Esophagus squamous epithelium (tissue), 5 donors: ENCODE measurements at regions not wholly inside any gene's neighbourhood (a gene's known extent, or its start where the extent isn't known, plus 50 kb on each side); places are given as distances from the start of the nearest gene placed in this dataset.

ENCODE experiments used
- DNase-seq: peaks from one replicate; lab custom pipeline; 2025; lab: John Stamatoyannopoulos, UW
- H3K27ac ChIP-seq, 4 donors: fragments of 200-600 bp; sonication (generic); one replicate each; pipeline ENCODE4 v1.5.1; 2016 to 2019; ENCODE audit warnings: mild to moderate bottlenecking in 1 of 4
- H3K27me3 ChIP-seq, 4 donors: fragments of 200-600 bp; sonication (generic); 1 replicate in 3 of 4; 2 replicates in 1 of 4; pipeline versions ENCODE4 v1.5.1 to v1.6.0; 2017 to 2021; ENCODE audit warnings: antibody characterized with exemption in 1 of 4
- H3K36me3 ChIP-seq, 3 donors: fragments of 200-600 bp; sonication (generic); one replicate each; pipeline ENCODE4 v1.5.1; 2016 to 2019
- H3K4me1 ChIP-seq, 3 donors: fragments of 200-600 bp; sonication (generic); one replicate each; pipeline ENCODE4 v1.5.1; 2017 to 2019
- H3K4me3 ChIP-seq, 4 donors: fragments of 200-600 bp; sonication (generic); 1 replicate in 3 of 4; 2 replicates in 1 of 4; pipeline ENCODE4 v1.5.1; 2016 to 2019; ENCODE audit warnings: mild to moderate bottlenecking in 2 of 4, moderate library complexity in 1 of 4
- H3K9me3 ChIP-seq, 3 donors: fragments of 200-600 bp; sonication (generic); one replicate each; pipeline ENCODE4 v1.5.1; 2016 to 2019
- POLR2A ChIP-seq, 4 donors: fragments of 450-650 bp; IDR thresholded peaks; one replicate each; pipeline ENCODE4 v1.6.1; 2017; ENCODE audit warnings: antibody characterized with exemption in 4 of 4, mild to moderate bottlenecking in 4 of 4, moderate library complexity in 3 of 4
- WGBS, 2 donors: methylation state at CpG; one replicate each; pipeline ENCODE4 v1.1.5; 2018; 5-methylcytosine and 5-hydroxymethylcytosine counted together
- intact Hi-C: fragments of 100-400 bp; cut with DNase I; formaldehyde crosslinking; loops from one replicate; pipeline ENCODE4 v1.15.0; 2022
- TF ChIP-seq, protein P1 (sequence below), 6 experiments: fragments of 450-650 bp in 4 of 6; fragments of 200-600 bp in 2 of 6; sonication (generic) in 2 of 6; IDR thresholded peaks; one replicate each; pipeline ENCODE4 v1.5.1; 2016 to 2019; ENCODE audit warnings: antibody characterized with exemption in 6 of 6, mild to moderate bottlenecking in 4 of 6, moderate library complexity in 4 of 6
- donor health status: DM: yes; HTN: yes; CAD: no.

DNA sequence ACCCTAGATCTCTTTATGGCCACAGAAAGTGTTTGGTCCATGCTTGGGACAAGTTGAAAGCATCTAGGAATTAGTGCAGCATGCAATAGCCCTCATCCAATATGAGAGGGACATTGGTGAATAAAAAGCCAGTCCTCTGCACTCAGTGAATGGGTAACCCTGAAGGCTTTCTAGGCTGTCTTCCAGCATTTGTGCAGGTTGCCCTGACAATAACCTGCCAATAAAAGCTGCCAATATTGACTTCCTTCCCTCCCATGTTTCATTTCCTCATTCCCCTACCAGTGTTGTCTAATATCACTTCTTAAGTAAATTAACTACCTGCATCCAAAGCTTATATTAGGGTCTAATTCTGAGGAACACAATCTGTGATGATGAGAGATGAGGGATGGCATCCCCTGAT is 563.6 kb upstream of the NEGR1 start:
- no peak for DNase-seq
- intact Hi-C loops, result no loop called here
- Histone ChIP-seq H3K36me3 (no peaks in the 10 kb centered on the region), H3K4me1 (no peaks in the 10 kb centered on the region), H3K4me3 (no peak overlapping the region), H3K9me3 (no peaks in the 10 kb centered on the region), H3K27me3 (no peaks in the 10 kb centered on the region), H3K27ac (no peak overlapping the region)
- no peak for TF ChIP-seq POLR2A (IDR thresholded peaks at IDR 0.05)
- TF ChIP-seq, protein P1, sequence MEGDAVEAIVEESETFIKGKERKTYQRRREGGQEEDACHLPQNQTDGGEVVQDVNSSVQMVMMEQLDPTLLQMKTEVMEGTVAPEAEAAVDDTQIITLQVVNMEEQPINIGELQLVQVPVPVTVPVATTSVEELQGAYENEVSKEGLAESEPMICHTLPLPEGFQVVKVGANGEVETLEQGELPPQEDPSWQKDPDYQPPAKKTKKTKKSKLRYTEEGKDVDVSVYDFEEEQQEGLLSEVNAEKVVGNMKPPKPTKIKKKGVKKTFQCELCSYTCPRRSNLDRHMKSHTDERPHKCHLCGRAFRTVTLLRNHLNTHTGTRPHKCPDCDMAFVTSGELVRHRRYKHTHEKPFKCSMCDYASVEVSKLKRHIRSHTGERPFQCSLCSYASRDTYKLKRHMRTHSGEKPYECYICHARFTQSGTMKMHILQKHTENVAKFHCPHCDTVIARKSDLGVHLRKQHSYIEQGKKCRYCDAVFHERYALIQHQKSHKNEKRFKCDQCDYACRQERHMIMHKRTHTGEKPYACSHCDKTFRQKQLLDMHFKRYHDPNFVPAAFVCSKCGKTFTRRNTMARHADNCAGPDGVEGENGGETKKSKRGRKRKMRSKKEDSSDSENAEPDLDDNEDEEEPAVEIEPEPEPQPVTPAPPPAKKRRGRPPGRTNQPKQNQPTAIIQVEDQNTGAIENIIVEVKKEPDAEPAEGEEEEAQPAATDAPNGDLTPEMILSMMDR (IDR thresholded peaks at IDR 0.05), result no peak

DNA sequence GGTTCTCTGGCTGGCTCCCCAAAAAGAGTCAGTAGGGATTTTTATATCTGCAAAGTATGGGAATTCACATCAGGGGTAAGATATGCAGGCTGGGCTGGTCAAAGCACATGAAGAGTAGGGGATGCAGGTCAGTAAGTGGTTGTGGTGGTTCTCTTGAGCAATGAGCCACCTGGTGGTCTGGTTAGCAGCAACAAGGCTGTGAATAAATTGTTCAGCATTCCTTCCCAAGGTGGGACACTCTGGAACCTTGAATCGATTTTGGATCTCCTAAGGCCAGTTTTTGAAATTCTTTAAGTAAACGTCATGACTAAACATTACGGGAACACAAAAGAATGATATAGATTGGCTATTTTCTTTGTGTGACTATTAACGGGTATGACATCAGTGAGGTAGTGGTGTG is 563.0 kb upstream of the NEGR1 start:
- H3K4me1 ChIP-seq, result no peaks in the 10 kb centered on the region
- no peaks in the 10 kb centered on the region for H3K27me3 ChIP-seq
- TF ChIP-seq, protein P1 (IDR thresholded peaks at IDR 0.05), result no peak
- TF ChIP-seq POLR2A (IDR thresholded peaks at IDR 0.05), result no peak
- no peak for DNase-seq
- WGBS, 2 donors, result 63 to 65% methylated on average over 4 of the region's 4 CpGs
- no peak overlapping the region for H3K4me3 ChIP-seq
- intact Hi-C loops, result no loop called here
- no peak overlapping the region for H3K27ac ChIP-seq
- H3K36me3 ChIP-seq, result no peaks in the 10 kb centered on the region
- H3K9me3 ChIP-seq, result no peaks in the 10 kb centered on the region

DNA sequence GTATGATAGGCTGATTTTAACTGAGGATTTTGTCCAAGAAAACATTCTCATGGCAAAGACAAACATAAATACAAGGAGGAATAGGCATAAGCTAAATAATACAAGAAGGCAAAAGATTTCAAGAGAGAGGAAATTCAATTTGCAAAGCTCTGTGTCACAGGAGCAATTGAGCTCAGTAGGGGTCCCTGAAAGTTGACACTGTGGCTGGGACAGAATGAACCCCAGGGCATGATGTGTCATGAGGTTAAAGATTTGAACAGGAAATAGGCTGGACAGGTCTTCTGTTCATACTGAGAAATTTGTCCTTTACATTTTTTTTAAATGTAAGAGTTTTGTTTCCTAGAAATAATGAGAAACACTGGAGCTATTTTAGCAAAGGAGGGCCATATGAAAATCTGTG is 555.4 kb upstream of the NEGR1 start:
- no peak for DNase-seq
- Histone ChIP-seq H3K4me1 (no peaks in the 10 kb centered on the region), H3K9me3 (peaks cover 0 to 4% (median 0%) of the 10 kb centered on the region in 3 donors), H3K27ac (no peak overlapping the region), H3K27me3 (no peaks in the 10 kb centered on the region), H3K4me3 (no peak overlapping the region), H3K36me3 (no peaks in the 10 kb centered on the region)
- intact Hi-C loops, result no loop called here
- no peak for TF ChIP-seq POLR2A (IDR thresholded peaks at IDR 0.05)
- TF ChIP-seq, protein P1 (IDR thresholded peaks at IDR 0.05), result no peak

DNA sequence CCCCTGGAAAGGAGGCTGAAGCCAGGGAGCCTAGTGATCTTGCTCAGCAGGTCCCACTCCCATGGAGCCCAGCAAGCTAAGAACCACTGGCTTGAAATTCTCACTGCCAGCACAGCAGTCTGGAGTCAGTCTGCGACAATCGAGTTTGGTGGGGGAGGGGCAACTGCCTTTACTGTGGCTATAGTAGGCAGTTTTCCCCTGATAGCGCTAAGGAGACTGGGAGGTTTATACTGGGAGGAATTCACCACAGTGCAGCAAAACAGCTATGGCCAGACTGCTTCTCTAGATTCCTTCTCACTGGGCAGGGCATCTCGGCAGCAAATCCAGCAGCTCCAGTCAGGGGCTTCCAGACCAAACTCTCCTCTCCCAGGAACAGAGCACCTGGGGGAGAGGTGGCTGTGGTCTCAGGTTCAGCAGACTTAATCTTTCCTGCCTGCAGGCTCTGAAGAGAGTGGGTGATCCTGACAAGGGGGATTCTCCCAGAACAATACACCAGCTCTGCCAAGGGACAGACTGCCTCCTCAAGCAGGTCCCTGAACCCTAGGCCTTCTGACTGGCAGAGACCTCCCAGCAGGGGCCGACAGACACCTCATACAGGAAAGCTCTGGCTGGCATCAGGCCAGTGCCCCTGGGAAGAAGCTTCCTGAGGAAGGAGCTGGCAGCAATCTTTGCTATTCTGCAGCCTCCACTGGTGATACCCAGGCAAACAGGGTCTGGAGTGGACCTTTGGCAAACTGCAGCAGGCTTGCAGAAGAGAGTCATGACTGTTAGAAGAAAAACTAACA is 548.5 kb upstream of the NEGR1 start:
- Histone ChIP-seq H3K4me1 (no peaks in the 10 kb centered on the region), H3K4me3 (no peak overlapping the region), H3K36me3 (no peaks in the 10 kb centered on the region), H3K9me3 (peaks cover 0 to 4% (median 0%) of the 10 kb centered on the region in 3 donors), H3K27me3 (no peaks in the 10 kb centered on the region), H3K27ac (no peak overlapping the region)
- intact Hi-C loops, result no loop called here
- 57% methylated on average over 3 of the region's 5 CpGs; no CpG with 5 or more reads in 1 of the 2 donors for WGBS, 2 donors
- DNase-seq, result no peak
- TF ChIP-seq POLR2A (IDR thresholded peaks at IDR 0.05), result no peak
- TF ChIP-seq, protein P1 (IDR thresholded peaks at IDR 0.05), result no peak

DNA sequence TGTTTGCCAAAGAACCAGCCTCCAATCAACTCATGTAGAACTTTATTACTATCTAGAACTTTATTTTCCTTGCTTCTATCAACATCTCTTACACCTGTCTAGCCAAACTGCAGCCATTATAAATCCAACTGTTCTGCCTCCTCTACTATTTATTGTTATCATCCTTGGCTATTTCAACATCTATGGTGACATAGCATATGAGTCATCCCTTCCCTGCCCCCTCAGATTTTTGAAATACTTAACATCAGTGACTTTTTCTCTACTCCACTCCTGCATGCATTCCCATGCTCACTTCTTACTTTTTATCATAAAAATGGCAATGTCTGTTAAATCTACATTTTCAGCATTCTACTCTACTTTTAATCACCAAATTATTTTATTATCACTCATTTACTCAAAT is 544.9 kb upstream of the NEGR1 start:
- H3K36me3 ChIP-seq, result no peaks in the 10 kb centered on the region
- DNase-seq, result no peak
- H3K27ac ChIP-seq, result no peak overlapping the region
- H3K4me3 ChIP-seq, result no peak overlapping the region
- H3K9me3 ChIP-seq, result no peaks in the 10 kb centered on the region
- TF ChIP-seq, protein P1 (IDR thresholded peaks at IDR 0.05), result no peak
- TF ChIP-seq POLR2A (IDR thresholded peaks at IDR 0.05), result no peak
- no peaks in the 10 kb centered on the region for H3K27me3 ChIP-seq
- intact Hi-C loops, result no loop called here
- H3K4me1 ChIP-seq, result no peaks in the 10 kb centered on the region
